ENCODE measurements at regions not wholly inside any gene's neighbourhood (a gene's known extent, or its start where the extent isn't known, plus 50 kb on each side); places are given as distances from the start of the nearest gene placed in this dataset.

GRCh38 chr18:1581581-1581980, 676.9 kb downstream of the ADCYAP1 start:
- no peaks in the 10 kb centered on the region for H3K36me3 Mint-ChIP-seq (ENCODE audit: low read depth)
- no peaks in the 10 kb centered on the region for H3K4me1 Mint-ChIP-seq
- H3K27me3 Mint-ChIP-seq, result no peaks in the 10 kb centered on the region
- DNase-seq, result no peak
- ChIA-PET POLR2A (no interaction called here), CTCF (interaction anchor here (0.5 kb wide), 1 partner anchor 97 kb away, joined by 3 read pairs; no protein-coding TSS in a partner anchor)
- H3K9me3 Mint-ChIP-seq, result no peaks in the 10 kb centered on the region
- H3K4me3 Mint-ChIP-seq, result no peak overlapping the region
- H3K27ac Mint-ChIP-seq, result no peak overlapping the region

- POLR2A ChIA-PET, result no interaction called here
- no peak for DNase-seq
- no peak overlapping the region for H3K27ac Mint-ChIP-seq
- H3K4me3 Mint-ChIP-seq, result no peak overlapping the region
- CTCF ChIA-PET, result interaction anchor here (1.0 kb wide), 1 partner anchor 17 kb away, joined by 3 read pairs; no protein-coding TSS in a partner anchor
- no peaks in the 10 kb centered on the region for H3K9me3 Mint-ChIP-seq
- no peaks in the 10 kb centered on the region for H3K4me1 Mint-ChIP-seq
- H3K36me3 Mint-ChIP-seq (ENCODE audit: low read depth), result no peaks in the 10 kb centered on the region
- no peaks in the 10 kb centered on the region for H3K27me3 Mint-ChIP-seq
These were observed 681.3 kb downstream of the ADCYAP1 start for GRCh38 chr18:1585881-1586488.

DNA sequence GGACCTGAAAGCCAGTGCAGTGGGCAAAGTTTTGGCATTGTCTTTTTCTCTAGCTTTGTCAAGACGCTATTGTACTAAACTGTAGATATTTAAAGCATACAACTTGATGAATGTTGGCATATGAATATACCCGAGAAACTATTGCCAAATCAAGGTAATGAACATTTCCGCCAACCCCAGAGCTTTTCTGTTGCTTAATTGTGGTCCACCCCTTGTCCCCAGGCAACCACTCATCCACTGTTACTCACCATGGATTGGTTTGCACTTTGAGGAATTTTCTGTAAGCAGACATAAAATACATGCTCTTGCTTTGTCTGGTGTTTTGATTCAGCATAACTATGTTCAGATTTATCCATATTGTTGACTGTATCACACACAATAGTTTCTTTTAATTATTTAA, 688.4 kb downstream of the ADCYAP1 start:
- no peaks in the 10 kb centered on the region for H3K9me3 Mint-ChIP-seq
- no peak overlapping the region for H3K4me3 Mint-ChIP-seq
- no peak for DNase-seq

GRCh38 chr18:1595195-1595594, 690.5 kb downstream of the ADCYAP1 start:
- Mint-ChIP-seq H3K9me3 (no peaks in the 10 kb centered on the region), H3K36me3 (ENCODE audit: low read depth) (no peaks in the 10 kb centered on the region), H3K4me3 (no peak overlapping the region), H3K27ac (no peak overlapping the region), H3K27me3 (no peaks in the 10 kb centered on the region), H3K4me1 (no peaks in the 10 kb centered on the region)
- ChIA-PET CTCF (no interaction called here), POLR2A (no interaction called here)
- no peak for DNase-seq

More for the DNA sequence above, 688.4 kb downstream of the ADCYAP1 start:
- POLR2A ChIA-PET, result no interaction called here
- Mint-ChIP-seq H3K36me3 (ENCODE audit: low read depth) (no peaks in the 10 kb centered on the region), H3K27ac (no peak overlapping the region), H3K27me3 (no peaks in the 10 kb centered on the region), H3K4me1 (no peaks in the 10 kb centered on the region)
- CTCF ChIA-PET, result no interaction called here

GRCh38 chr18:1599196-1599595, 694.5 kb downstream of the ADCYAP1 start:
- ChIA-PET POLR2A (no interaction called here), CTCF (no interaction called here)
- Mint-ChIP-seq H3K36me3 (ENCODE audit: low read depth) (no peaks in the 10 kb centered on the region), H3K9me3 (no peaks in the 10 kb centered on the region), H3K4me1 (no peaks in the 10 kb centered on the region), H3K4me3 (no peak overlapping the region), H3K27me3 (no peaks in the 10 kb centered on the region), H3K27ac (no peak overlapping the region)
- DNase-seq, result no peak

GRCh38 chr18:1604751-1605150, 700.1 kb downstream of the ADCYAP1 start:
- Mint-ChIP-seq H3K4me3 (no peak overlapping the region), H3K36me3 (ENCODE audit: low read depth) (no peaks in the 10 kb centered on the region), H3K9me3 (no peaks in the 10 kb centered on the region), H3K27me3 (no peaks in the 10 kb centered on the region), H3K27ac (no peak overlapping the region), H3K4me1 (no peaks in the 10 kb centered on the region)
- CTCF ChIA-PET, result interaction anchor here (0.6 kb wide), 2 partner anchors 363 to 371 kb away, joined by 3 to 4 read pairs; no protein-coding TSS in a partner anchor
- no peak for DNase-seq
- POLR2A ChIA-PET, result no interaction called here

DNA sequence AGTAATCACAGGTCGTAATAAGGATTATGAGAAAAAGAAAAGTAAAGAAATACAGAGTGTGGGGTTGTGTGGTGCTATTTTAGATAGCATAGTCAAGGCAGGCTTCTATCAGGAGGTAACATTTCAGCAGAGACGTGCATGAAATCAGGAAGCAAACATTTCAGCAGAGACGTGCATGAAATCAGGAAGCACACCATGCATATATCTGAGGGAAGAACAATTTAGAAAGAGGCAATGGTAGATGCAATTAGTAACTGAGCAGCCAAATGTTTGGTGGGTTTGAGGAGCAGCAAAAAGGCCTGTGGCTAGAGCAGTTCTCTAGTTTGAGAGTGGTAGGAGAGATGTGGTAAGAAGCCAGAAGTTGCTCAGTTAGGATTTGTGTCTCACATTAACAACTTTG, 713.7 kb downstream of the ADCYAP1 start:
- POLR2A ChIA-PET, result no interaction called here
- no peaks in the 10 kb centered on the region for H3K27me3 Mint-ChIP-seq

GRCh38 chr18:1619507-1619906, 714.8 kb downstream of the ADCYAP1 start:
- DNase-seq, result no peak
- CTCF ChIA-PET, result no interaction called here
- Mint-ChIP-seq H3K36me3 (ENCODE audit: low read depth) (no peaks in the 10 kb centered on the region), H3K27ac (no peak overlapping the region), H3K9me3 (no peaks in the 10 kb centered on the region), H3K4me3 (no peak overlapping the region), H3K4me1 (no peaks in the 10 kb centered on the region), H3K27me3 (no peaks in the 10 kb centered on the region)
- POLR2A ChIA-PET, result no interaction called here

More for the DNA sequence above, 713.7 kb downstream of the ADCYAP1 start:
- Mint-ChIP-seq H3K9me3 (no peaks in the 10 kb centered on the region), H3K36me3 (ENCODE audit: low read depth) (no peaks in the 10 kb centered on the region), H3K27ac (no peak overlapping the region), H3K4me1 (no peaks in the 10 kb centered on the region), H3K4me3 (no peak overlapping the region)
- CTCF ChIA-PET, result no interaction called here
- DNase-seq, result no peak

DNA sequence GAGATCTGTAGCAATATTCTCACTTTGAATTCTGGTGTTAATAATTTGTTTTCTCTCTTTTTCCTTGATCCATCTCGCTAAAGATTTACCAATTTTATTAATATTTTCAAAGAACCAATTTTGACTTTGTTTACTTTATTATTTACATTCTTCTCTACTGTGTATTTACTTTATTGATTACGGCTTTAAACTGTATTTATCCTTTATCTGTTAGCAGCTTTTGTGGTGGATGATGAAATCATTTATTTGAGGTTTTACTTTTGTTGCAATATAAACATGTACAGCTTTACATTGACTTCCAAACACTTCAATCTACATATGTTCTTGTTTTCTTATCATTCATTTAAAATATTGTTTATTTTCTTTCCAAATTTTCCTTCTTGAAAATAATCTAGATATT, 719.9 kb downstream of the ADCYAP1 start:
- DNase-seq, result no peak
- POLR2A ChIA-PET, result no interaction called here
- Mint-ChIP-seq H3K27me3 (no peaks in the 10 kb centered on the region), H3K4me1 (no peaks in the 10 kb centered on the region), H3K36me3 (ENCODE audit: low read depth) (no peaks in the 10 kb centered on the region), H3K4me3 (no peak overlapping the region), H3K27ac (no peak overlapping the region), H3K9me3 (no peaks in the 10 kb centered on the region)
- CTCF ChIA-PET, result no interaction called here

GRCh38 chr18:1627494-1627893, 722.8 kb downstream of the ADCYAP1 start:
- H3K4me3 Mint-ChIP-seq, result no peak overlapping the region
- H3K4me1 Mint-ChIP-seq, result no peaks in the 10 kb centered on the region
- no peaks in the 10 kb centered on the region for H3K9me3 Mint-ChIP-seq
- no peak for DNase-seq
- POLR2A ChIA-PET, result no interaction called here
- H3K27me3 Mint-ChIP-seq, result no peaks in the 10 kb centered on the region
- no peak overlapping the region for H3K27ac Mint-ChIP-seq
- CTCF ChIA-PET, result no interaction called here
- H3K36me3 Mint-ChIP-seq (ENCODE audit: low read depth), result no peaks in the 10 kb centered on the region

DNA sequence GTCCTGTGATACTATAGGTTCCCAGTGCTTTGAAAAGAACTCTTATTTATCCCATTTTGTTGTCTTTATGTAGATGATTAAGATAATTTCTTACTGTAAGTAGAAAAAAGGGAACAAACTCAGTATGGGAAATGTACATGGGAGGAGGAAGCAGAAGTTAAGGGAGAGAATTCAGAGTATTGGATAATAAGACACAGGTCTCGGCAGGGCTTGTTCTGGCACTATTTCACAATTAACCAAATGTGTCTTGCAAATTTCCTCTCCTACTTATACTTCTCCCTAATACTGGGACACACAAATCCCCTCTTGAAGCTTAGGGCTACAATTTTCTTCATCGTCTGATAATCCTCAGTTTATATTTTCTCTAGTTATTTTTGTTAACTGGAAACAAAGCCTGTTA, 744.0 kb downstream of the ADCYAP1 start:
- H3K36me3 Mint-ChIP-seq (ENCODE audit: low read depth), result no peaks in the 10 kb centered on the region

GRCh38 chr18:1652018-1652417, 747.3 kb downstream of the ADCYAP1 start:
- Mint-ChIP-seq H3K36me3 (ENCODE audit: low read depth) (no peaks in the 10 kb centered on the region), H3K27me3 (no peaks in the 10 kb centered on the region), H3K9me3 (no peaks in the 10 kb centered on the region), H3K4me3 (no peak overlapping the region), H3K27ac (no peak overlapping the region), H3K4me1 (no peaks in the 10 kb centered on the region)
- ChIA-PET CTCF (no interaction called here), POLR2A (no interaction called here)
- DNase-seq, result no peak

More for the DNA sequence above, 744.0 kb downstream of the ADCYAP1 start:
- CTCF ChIA-PET, result no interaction called here
- POLR2A ChIA-PET, result no interaction called here
- DNase-seq, result no peak
- Mint-ChIP-seq H3K27me3 (no peaks in the 10 kb centered on the region), H3K4me1 (no peaks in the 10 kb centered on the region), H3K27ac (no peak overlapping the region), H3K4me3 (no peak overlapping the region), H3K9me3 (no peaks in the 10 kb centered on the region)

- Mint-ChIP-seq H3K4me1 (no peaks in the 10 kb centered on the region), H3K27ac (no peak overlapping the region), H3K4me3 (no peak overlapping the region), H3K27me3 (no peaks in the 10 kb centered on the region), H3K36me3 (ENCODE audit: low read depth) (no peaks in the 10 kb centered on the region), H3K9me3 (no peaks in the 10 kb centered on the region)
- CTCF ChIA-PET, result interaction anchor here (0.6 kb wide), 1 partner anchor 77 kb away, joined by 3 read pairs; no protein-coding TSS in a partner anchor
- DNase-seq, result no peak
- POLR2A ChIA-PET, result no interaction called here
These were observed 749.2 kb downstream of the ADCYAP1 start for GRCh38 chr18:1653873-1654272.

DNA sequence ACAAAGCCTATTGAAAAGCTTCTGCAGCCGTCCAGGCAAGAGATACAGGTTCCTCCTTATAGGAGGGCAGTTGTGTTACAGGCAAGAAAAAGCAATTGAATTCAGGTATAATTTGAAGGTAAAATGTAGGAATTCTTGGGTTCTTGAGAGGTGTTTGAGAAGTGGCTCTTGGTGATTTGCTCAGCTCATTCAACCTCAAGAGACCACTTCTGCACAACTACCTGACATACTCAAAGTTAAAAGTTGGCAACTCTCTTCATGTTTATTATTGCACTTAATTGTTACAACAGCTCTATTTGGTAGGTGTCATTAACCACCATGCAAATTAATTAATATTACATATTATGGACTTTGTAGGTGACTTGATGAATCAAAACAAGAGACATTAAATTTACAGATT, 753.2 kb downstream of the ADCYAP1 start:
- Mint-ChIP-seq H3K9me3 (no peaks in the 10 kb centered on the region), H3K27ac (no peak overlapping the region), H3K4me3 (no peak overlapping the region), H3K36me3 (ENCODE audit: low read depth) (no peaks in the 10 kb centered on the region), H3K27me3 (no peaks in the 10 kb centered on the region), H3K4me1 (no peaks in the 10 kb centered on the region)
- CTCF ChIA-PET, result no interaction called here
- POLR2A ChIA-PET, result no interaction called here
- DNase-seq, result no peak
